ENCODE measurements at regions not wholly inside any gene's neighbourhood (a gene's known extent, or its start where the extent isn't known, plus 50 kb on each side); places are given as distances from the start of the nearest gene placed in this dataset.

GRCh38 chr19:31534231-31534630 lies 185.0 kb upstream of the TSHZ3 start:
- DNase-seq (ENCODE audit: low read depth in 1 of 2, low spot score in 1 of 2) (no peak), ATAC-seq (no peak), FAIRE-seq (no peak)
- Histone ChIP-seq H3K4me1 (no peaks in the 10 kb centered on the region), H3K27ac (no peak overlapping the region), H3K9me3 (peaks cover 26% of the 10 kb centered on the region; the same call in 1 of the 3 replicates), H3K4me2 (no peak overlapping the region), H3K4me3 (no peak overlapping the region)
- POLR2A ChIA-PET = no interaction called here
- CTCF ChIA-PET = no interaction called here
- TF ChIP-seq CTCF (IDR thresholded peaks at IDR 0.05) = no peak
- no peak for TF ChIP-seq ZC3H11A (IDR thresholded peaks at IDR 0.05)

DNA sequence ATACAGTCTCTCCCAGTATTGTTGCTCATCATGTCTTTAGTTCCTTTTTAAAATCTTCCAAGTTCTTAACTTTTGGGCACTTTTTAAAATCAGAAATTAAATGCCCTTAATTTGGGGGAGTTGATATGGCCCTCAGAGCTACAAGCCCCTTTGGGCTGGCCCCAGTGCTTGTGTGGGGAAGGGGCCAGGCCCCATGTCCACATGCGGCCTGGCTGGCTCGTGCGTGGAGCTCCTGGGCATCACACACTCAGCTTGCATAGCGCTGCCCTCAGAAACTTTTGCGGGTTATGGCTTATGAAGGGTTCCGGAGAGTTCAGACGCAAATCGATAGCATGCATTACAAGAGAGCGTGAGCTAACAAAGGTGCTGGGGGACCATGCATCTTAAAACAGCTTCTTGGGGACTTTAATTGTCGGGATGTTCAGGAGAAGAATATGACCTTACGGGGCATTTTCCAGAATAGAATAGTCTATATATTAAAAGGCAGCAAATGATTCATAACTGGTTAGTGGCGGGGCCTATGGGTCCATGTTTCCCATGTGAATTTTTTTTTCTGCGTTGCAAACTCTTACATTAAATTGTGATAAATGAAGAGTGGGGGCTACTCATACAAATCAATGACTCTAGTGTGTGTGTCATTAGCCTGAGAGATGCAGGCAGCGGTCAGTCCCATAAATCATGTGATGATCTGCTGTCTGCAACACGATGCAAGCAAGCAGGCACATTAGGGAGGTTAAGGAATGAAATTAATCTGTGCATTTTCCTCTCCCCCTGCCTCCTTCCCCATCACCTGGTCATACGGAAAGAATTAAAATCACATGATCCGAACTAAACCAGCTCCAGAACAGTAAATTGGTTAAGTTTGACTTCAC lies 185.8 kb upstream of the TSHZ3 start:
- POLR2A ChIA-PET = no interaction called here
- no peak for FAIRE-seq
- Histone ChIP-seq H3K4me3 (no peak overlapping the region), H3K9me3 (peaks cover 22% of the 10 kb centered on the region; the same call in 1 of the 3 replicates), H3K4me2 (no peak overlapping the region), H3K4me1 (no peaks in the 10 kb centered on the region), H3K27ac (no peak overlapping the region)
- TF ChIP-seq HDAC2 (IDR thresholded peaks at IDR 0.05) (no peak), HOXB13 (CRISPR knock-in tag; IDR thresholded peaks at IDR 0.05; ENCODE audit: low read depth) (no peak), JUNB (IDR thresholded peaks at IDR 0.05) (no peak), BCL3 (IDR thresholded peaks at IDR 0.05) (no peak), SREBF2 (IDR thresholded peaks at IDR 0.05) (no peak), KDM5A (IDR thresholded peaks at IDR 0.05) (no peak)
- WGBS (ENCODE audit: missing lambda C conversion rate) = 21% methylated on average over 17 of the region's 17 CpGs
- CTCF ChIA-PET = no interaction called here
- no peak for ATAC-seq
- no peak for DNase-seq (ENCODE audit: low read depth in 1 of 2, low spot score in 1 of 2)

DNA sequence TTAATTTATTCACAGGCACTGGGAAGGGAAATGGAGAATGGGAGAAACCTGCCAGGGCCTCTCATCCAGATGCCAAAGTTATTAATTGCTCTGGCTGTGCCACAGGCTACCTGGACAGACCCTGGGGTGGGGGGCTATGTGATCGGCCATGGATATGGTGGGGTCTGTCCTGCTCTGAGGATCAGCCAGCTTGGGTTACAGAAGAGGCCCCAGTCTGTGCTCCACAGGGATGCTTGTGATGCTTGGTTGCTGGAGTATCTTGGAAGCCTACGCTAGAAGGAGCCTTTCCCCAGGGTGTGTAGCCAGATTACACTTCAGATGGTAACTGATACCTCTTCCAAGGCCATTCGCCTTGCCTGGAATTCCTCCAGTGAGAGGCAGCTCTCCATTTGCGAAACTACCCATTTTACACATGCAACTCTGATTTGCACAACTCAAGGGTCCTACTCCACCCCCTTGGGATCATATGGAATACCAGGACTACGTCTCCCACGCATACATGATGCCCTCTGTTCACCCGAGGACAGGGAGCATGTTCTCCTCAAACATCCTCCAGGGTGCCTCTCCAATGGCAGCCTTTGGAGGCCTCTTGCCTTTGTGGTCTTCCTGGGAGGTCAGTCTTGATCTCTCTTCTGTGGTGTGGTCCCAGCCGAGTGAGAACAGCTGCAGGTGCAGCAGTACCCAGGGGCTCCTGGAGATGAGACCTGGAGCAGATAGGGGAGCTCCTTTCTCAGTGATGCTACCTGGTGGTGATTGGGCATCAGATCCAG lies 186.6 kb upstream of the TSHZ3 start:
- Histone ChIP-seq H3K4me2 (no peak overlapping the region), H3K4me3 (no peak overlapping the region), H3K27ac (no peak overlapping the region), H3K9me3 (peaks cover 22% of the 10 kb centered on the region; the same call in 1 of the 3 replicates), H3K4me1 (no peaks in the 10 kb centered on the region)
- no peak for ATAC-seq
- no peak for FAIRE-seq
- ChIA-PET CTCF (interaction anchor here (1.2 kb wide), 2 partner anchors 10 to 13 kb away, joined by 3 to 4 read pairs; no protein-coding TSS in a partner anchor), POLR2A (no interaction called here)
- TF ChIP-seq BCL3 (IDR thresholded peaks at IDR 0.05) = no peak
- no peak for TF ChIP-seq ESRRA (IDR thresholded peaks at IDR 0.05; ENCODE audit: borderline replicate concordance, low read length)
- no peak for TF ChIP-seq EP300 (IDR thresholded peaks at IDR 0.05)
- WGBS (ENCODE audit: missing lambda C conversion rate) = 2% methylated on average over 8 of the region's 8 CpGs
- DNase-seq (ENCODE audit: low read depth in 1 of 2, low spot score in 1 of 2) = no peak

DNA sequence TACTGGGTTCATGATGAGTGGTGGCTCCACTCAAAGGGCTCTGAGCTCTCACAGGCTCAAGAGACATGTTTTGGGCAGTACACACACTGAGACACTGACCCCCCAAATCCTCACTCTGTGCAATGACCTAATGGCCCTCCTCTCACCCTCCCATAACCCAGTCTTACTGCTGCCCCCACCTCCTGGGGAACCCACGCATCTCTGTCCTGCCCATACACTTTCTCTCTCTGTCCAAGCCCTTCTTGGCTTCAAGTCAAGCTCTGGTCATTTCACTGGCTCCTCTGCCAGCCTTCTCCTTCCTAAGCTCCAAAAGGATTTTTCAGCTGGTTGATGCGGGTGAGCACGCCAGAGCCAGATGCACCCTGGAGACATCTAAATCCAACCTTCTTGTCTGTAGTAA lies 187.9 kb upstream of the TSHZ3 start:
- no peak for ATAC-seq
- Histone ChIP-seq H3K4me3 (no peak overlapping the region), H3K9me3 (peaks cover 20% of the 10 kb centered on the region; the same call in 1 of the 3 replicates), H3K27ac (no peak overlapping the region), H3K4me1 (no peaks in the 10 kb centered on the region), H3K4me2 (no peak overlapping the region)
- no peak for DNase-seq (ENCODE audit: low read depth in 1 of 2, low spot score in 1 of 2)
- no peak for FAIRE-seq
- 39% methylated on average over 3 of the region's 3 CpGs for WGBS (ENCODE audit: missing lambda C conversion rate)
- CTCF ChIA-PET = interaction anchor here (1.2 kb wide), 2 partner anchors 8 to 12 kb away, joined by 3 to 4 read pairs; no protein-coding TSS in a partner anchor
- POLR2A ChIA-PET = no interaction called here
- no peak for TF ChIP-seq JUNB (IDR thresholded peaks at IDR 0.05)
- TF ChIP-seq EHF (CRISPR knock-in tag; IDR thresholded peaks at IDR 0.05) = no peak
- TF ChIP-seq TFCP2L1 (CRISPR knock-in tag; IDR thresholded peaks at IDR 0.05) = no peak
- no peak for TF ChIP-seq HOXA7 (CRISPR knock-in tag; IDR thresholded peaks at IDR 0.05)
- no peak for TF ChIP-seq GATA3 (IDR thresholded peaks at IDR 0.05; ENCODE audit: borderline replicate concordance)
- no peak for TF ChIP-seq HMGXB4 (CRISPR knock-in tag; IDR thresholded peaks at IDR 0.05; ENCODE audit: borderline replicate concordance)
- TF ChIP-seq, protein P1, sequence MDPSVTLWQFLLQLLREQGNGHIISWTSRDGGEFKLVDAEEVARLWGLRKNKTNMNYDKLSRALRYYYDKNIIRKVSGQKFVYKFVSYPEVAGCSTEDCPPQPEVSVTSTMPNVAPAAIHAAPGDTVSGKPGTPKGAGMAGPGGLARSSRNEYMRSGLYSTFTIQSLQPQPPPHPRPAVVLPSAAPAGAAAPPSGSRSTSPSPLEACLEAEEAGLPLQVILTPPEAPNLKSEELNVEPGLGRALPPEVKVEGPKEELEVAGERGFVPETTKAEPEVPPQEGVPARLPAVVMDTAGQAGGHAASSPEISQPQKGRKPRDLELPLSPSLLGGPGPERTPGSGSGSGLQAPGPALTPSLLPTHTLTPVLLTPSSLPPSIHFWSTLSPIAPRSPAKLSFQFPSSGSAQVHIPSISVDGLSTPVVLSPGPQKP (IDR thresholded peaks at IDR 0.05; ENCODE audit: low read depth, low read length) = no peak
- no peak for TF ChIP-seq HDAC2 (IDR thresholded peaks at IDR 0.05)
- TF ChIP-seq CEBPB (IDR thresholded peaks at IDR 0.05) = no peak
- no peak for TF ChIP-seq BHLHE40 (IDR thresholded peaks at IDR 0.05; ENCODE audit: low read depth, low read length)
- TF ChIP-seq RCOR1 (IDR thresholded peaks at IDR 0.05; ENCODE audit: low read depth, low read length) = no peak
- TF ChIP-seq HES2 (IDR thresholded peaks at IDR 0.05) = no peak

Data from A549 (cell line).